Activated CD8-positive, alpha-beta T cell treated with anti-CD3 and anti-CD28 coated beads for 36 hours (primary cell): ENCODE measurements at regions not wholly inside any gene's neighbourhood (a gene's known extent, or its start where the extent isn't known, plus 50 kb on each side); places are given as distances from the start of the nearest gene placed in this dataset.

Experiments used
- ATAC-seq: fragments of 200-7000 bp; cut with Tn5 transposase; one replicate; pipeline ENCODE4 v1.10.0; 2021; ENCODE audit warnings: mild to moderate bottlenecking, moderate library complexity
- CTCF ChIA-PET: fragments of 350-600 bp; sonication (Branson Sonifier 250); formaldehyde crosslinking; loops from one replicate; lab custom pipeline; 2021; ENCODE audit warnings: antibody characterized with exemption; lab: Charles Lee
- POLR2A ChIA-PET: fragments of 350-600 bp; sonication (Branson Sonifier 250); formaldehyde crosslinking; loops from one replicate; lab custom pipeline; 2021; ENCODE audit warnings: antibody characterized with exemption; lab: Charles Lee
- DNase-seq: peaks from one replicate; pipeline ENCODE4 v3.0.0-alpha.2; 2020
- H3K27ac Mint-ChIP-seq: one replicate; pipeline ENCODE4 v1.8.0; 2021; ENCODE audit warnings: mild to moderate bottlenecking, mixed read lengths
- H3K27me3 Mint-ChIP-seq: one replicate; pipeline ENCODE4 v1.8.0; 2021; ENCODE audit warnings: mixed read lengths
- H3K36me3 Mint-ChIP-seq: one replicate; pipeline ENCODE4 v1.8.0; 2021; ENCODE audit warnings: low read depth, mixed read lengths
- H3K4me1 Mint-ChIP-seq: one replicate; pipeline ENCODE4 v1.8.0; 2021; ENCODE audit warnings: low read depth, mixed read lengths
- H3K4me3 Mint-ChIP-seq: one replicate; pipeline ENCODE4 v1.8.0; 2021; ENCODE audit warnings: mild to moderate bottlenecking, moderate library complexity, mixed read lengths
- H3K9me3 Mint-ChIP-seq: one replicate; pipeline ENCODE4 v1.8.0; 2021; ENCODE audit warnings: mixed read lengths
- CTCF ChIP-seq: fragments of 200-600 bp; IDR thresholded peaks from one replicate; pipeline ENCODE4 v1.8.0; 2022; ENCODE audit warnings: antibody characterized with exemption, mild to moderate bottlenecking
- intact Hi-C: fragments of 100-400 bp; cut with micrococcal nuclease; formaldehyde crosslinking; loops from one replicate; pipeline ENCODE4 v1.10.0; 2022

- no peaks in the 10 kb centered on the region for H3K36me3 Mint-ChIP-seq
- H3K9me3 Mint-ChIP-seq = no peaks in the 10 kb centered on the region
- intact Hi-C loops = no loop called here
- no peaks in the 10 kb centered on the region for H3K27me3 Mint-ChIP-seq
- no peaks in the 10 kb centered on the region for H3K4me1 Mint-ChIP-seq
- ChIA-PET CTCF (interaction anchor here (1.0 kb wide), 1 partner anchor 12 kb away, joined by 3 read pairs; no protein-coding TSS in a partner anchor), POLR2A (no interaction called here)
- DNase-seq (no peak), ATAC-seq (no peak)
- no peak overlapping the region for H3K27ac Mint-ChIP-seq
- no peak overlapping the region for H3K4me3 Mint-ChIP-seq
- no peak for TF ChIP-seq CTCF
Observed at GRCh38 chr21:39053126-39053525, 130.1 kb downstream of the PSMG1 start.

GRCh38 chr21:39052718-39053117 is 130.5 kb downstream of the PSMG1 start:
- DNase-seq (no peak), ATAC-seq (no peak)
- intact Hi-C loops = no loop called here
- no peak for TF ChIP-seq CTCF
- CTCF ChIA-PET = interaction anchor here (1.0 kb wide), 1 partner anchor 13 kb away, joined by 3 read pairs; no protein-coding TSS in a partner anchor
- Mint-ChIP-seq H3K9me3 (no peaks in the 10 kb centered on the region), H3K4me3 (no peak overlapping the region), H3K36me3 (no peaks in the 10 kb centered on the region), H3K27ac (no peak overlapping the region), H3K4me1 (no peaks in the 10 kb centered on the region), H3K27me3 (no peaks in the 10 kb centered on the region)
- POLR2A ChIA-PET = no interaction called here

GRCh38 chr21:39051588-39051949 is 131.7 kb downstream of the PSMG1 start:
- ATAC-seq = no peak
- no peak for TF ChIP-seq CTCF
- CTCF ChIA-PET = no interaction called here
- Mint-ChIP-seq H3K9me3 (no peaks in the 10 kb centered on the region), H3K27me3 (no peaks in the 10 kb centered on the region), H3K36me3 (no peaks in the 10 kb centered on the region), H3K4me3 (no peak overlapping the region), H3K27ac (no peak overlapping the region), H3K4me1 (no peaks in the 10 kb centered on the region)
- intact Hi-C loops = no loop called here
- no peak for DNase-seq
- POLR2A ChIA-PET = no interaction called here

- Mint-ChIP-seq H3K4me3 (no peak overlapping the region), H3K27ac (no peak overlapping the region), H3K27me3 (no peaks in the 10 kb centered on the region), H3K9me3 (no peaks in the 10 kb centered on the region), H3K36me3 (no peaks in the 10 kb centered on the region), H3K4me1 (no peaks in the 10 kb centered on the region)
- POLR2A ChIA-PET = no interaction called here
- DNase-seq (no peak), ATAC-seq (no peak)
- intact Hi-C loops = no loop called here
- CTCF ChIA-PET = no interaction called here
- no peak for TF ChIP-seq CTCF
Observed at GRCh38 chr21:39050841-39051587, 132.2 kb downstream of the PSMG1 start.

- intact Hi-C loops = no loop called here
- H3K36me3 Mint-ChIP-seq = no peaks in the 10 kb centered on the region
- H3K9me3 Mint-ChIP-seq = no peaks in the 10 kb centered on the region
- ChIA-PET CTCF (no interaction called here), POLR2A (interaction anchor here (0.6 kb wide), 1 partner anchor 526 kb away, joined by 3 read pairs; no protein-coding TSS in a partner anchor)
- H3K4me3 Mint-ChIP-seq = no peak overlapping the region
- no peaks in the 10 kb centered on the region for H3K27me3 Mint-ChIP-seq
- DNase-seq = no peak
- H3K4me1 Mint-ChIP-seq = no peaks in the 10 kb centered on the region
- H3K27ac Mint-ChIP-seq = no peak overlapping the region
- no peak for ATAC-seq
- no peak for TF ChIP-seq CTCF
Observed at GRCh38 chr21:39048574-39048973, 134.7 kb downstream of the PSMG1 start.
